OCI-LY7 (cell line): ENCODE measurements at regions not wholly inside any gene's neighbourhood (a gene's known extent, or its start where the extent isn't known, plus 50 kb on each side); places are given as distances from the start of the nearest gene placed in this dataset.

Experiments used
- BruUV-seq: library from RNA; stranded (reverse); fragments of 400-500 nt; replicated peaks from 2 replicates; lab custom pipeline; 2021; lab: Mats Ljungman, UMichigan
- CTCF ChIA-PET: fragments of 300-600 bp; sonication (Branson Sonifier 250); formaldehyde crosslinking; loops from one replicate; lab custom pipeline; 2022; ENCODE audit warnings: antibody characterized with exemption; ENCODE audit not compliant: unreplicated experiment; lab: Charles Lee
- POLR2A ChIA-PET: fragments of 300-600 bp; sonication (Branson Sonifier 250); formaldehyde crosslinking; loops from one replicate; lab custom pipeline; 2022; ENCODE audit warnings: antibody characterized with exemption; lab: Charles Lee
- DNase-seq: peaks from one replicate; pipeline ENCODE4 v3.0.0-alpha.2; 2015; ENCODE audit warnings: low spot score
- H2AFZ ChIP-seq: fragments of 200-600 bp; sonication (generic), shearing (Covaris generic); 2 replicates; pipeline ENCODE4 v1.6.1; 2014; ENCODE audit warnings: mild to moderate bottlenecking, antibody characterized with exemption, low read length, moderate library complexity
- H3K27ac ChIP-seq: fragments of 200-600 bp; sonication (generic); 2 replicates; pipeline ENCODE4 v1.5.1; 2014; ENCODE audit warnings: mixed run types, low read depth, mild to moderate bottlenecking, moderate library complexity, low read length, inconsistent platforms; ENCODE audit not compliant: poor library complexity, severe bottlenecking
- H3K36me3 ChIP-seq: fragments of 200-600 bp; sonication (generic); 2 replicates; pipeline ENCODE4 v1.6.1; 2014; ENCODE audit warnings: mild to moderate bottlenecking, antibody characterized with exemption, low read length, moderate library complexity, mixed read lengths; ENCODE audit not compliant: insufficient read depth
- H3K4me1 ChIP-seq: fragments of 200-600 bp; sonication (generic); 2 replicates; pipeline ENCODE4 v1.5.1; 2014; ENCODE audit warnings: mild to moderate bottlenecking, low read length; ENCODE audit not compliant: insufficient read depth, poor library complexity, severe bottlenecking
- H3K4me2 ChIP-seq: fragments of 200-600 bp; sonication (generic); 2 replicates; pipeline ENCODE4 v1.6.1; 2014; ENCODE audit warnings: mild to moderate bottlenecking, low read length
- H3K4me3 ChIP-seq: fragments of 200-600 bp; sonication (generic); 2 replicates; pipeline ENCODE4 v1.5.1; 2014; ENCODE audit warnings: mild to moderate bottlenecking, low read depth, low read length; ENCODE audit not compliant: poor library complexity, severe bottlenecking
- H3K79me2 ChIP-seq: fragments of 200-600 bp; sonication (generic); 2 replicates; pipeline ENCODE4 v1.6.1; 2016; ENCODE audit warnings: low read depth, mild to moderate bottlenecking, low read length, moderate library complexity, mixed read lengths; ENCODE audit not compliant: insufficient read depth
- H3K9me2 ChIP-seq: fragments of 200-600 bp; sonication (generic); 2 replicates; pipeline ENCODE4 v1.6.1; 2016; ENCODE audit warnings: mild to moderate bottlenecking, low read length, mixed read lengths; ENCODE audit not compliant: insufficient read depth
- H3K9me3 ChIP-seq: fragments of 200-600 bp; sonication (generic); 2 replicates; pipeline ENCODE4 v1.6.1; 2014; ENCODE audit warnings: mild to moderate bottlenecking, mixed run types, low read length, mixed read lengths
- H4K20me1 ChIP-seq: fragments of 200-600 bp; sonication (generic); 2 replicates; pipeline ENCODE4 v1.6.1; 2014; ENCODE audit warnings: mild to moderate bottlenecking, antibody characterized with exemption, low read length, moderate library complexity, mixed read lengths; ENCODE audit not compliant: insufficient read depth
- EZH2phosphoT487 ChIP-seq: fragments of 200-600 bp; sonication (generic); IDR thresholded peaks from 2 replicates; pipeline ENCODE4 v1.6.1; 2018; ENCODE audit warnings: low read depth, borderline replicate concordance, mild to moderate bottlenecking, mixed run types, antibody characterized with exemption, low read length, moderate library complexity, mixed read lengths
- intact Hi-C: fragments of 100-400 bp; cut with micrococcal nuclease; formaldehyde crosslinking; loops from one replicate; pipeline ENCODE4 v1.10.0; 2022; ENCODE audit not compliant: unreplicated experiment
- TF ChIP-seq, protein P1 (sequence below): fragments of 200-600 bp; sonication (generic); conservative IDR thresholded peaks from 2 replicates; pipeline ENCODE4 v1.5.1; 2014; ENCODE audit warnings: mild to moderate bottlenecking, antibody characterized with exemption, low read length, moderate library complexity, mixed read lengths

DNA sequence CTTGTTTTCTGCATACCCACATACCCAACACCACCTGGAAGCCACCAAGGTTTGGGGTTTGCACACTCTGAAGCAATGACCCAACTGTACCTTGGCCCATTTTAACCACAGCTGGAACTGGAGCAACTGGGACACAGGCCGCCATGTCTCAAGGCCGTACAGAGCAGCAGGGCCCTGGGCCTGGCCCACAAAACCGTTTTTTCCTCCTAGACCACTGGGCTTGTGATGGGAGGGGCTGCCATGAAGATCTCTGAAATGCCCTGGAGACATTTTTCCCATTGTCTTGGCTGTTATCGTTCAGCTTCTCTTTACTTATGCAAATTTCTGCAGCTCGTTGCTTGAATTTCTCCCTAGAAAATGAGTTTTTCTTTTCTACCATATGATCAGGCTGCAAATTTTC is 96.7 kb upstream of the PLEKHA5 start:
- intact Hi-C loops, result no loop called here
- Histone ChIP-seq H2AFZ (no peak overlapping the region), H3K9me2 (no peaks in the 10 kb centered on the region), H3K4me2 (no peak overlapping the region), H3K79me2 (no peaks in the 10 kb centered on the region), H4K20me1 (no peaks in the 10 kb centered on the region), H3K4me1 (no peaks in the 10 kb centered on the region), H3K36me3 (no peaks in the 10 kb centered on the region), H3K27ac (no peak overlapping the region), H3K9me3 (no peaks in the 10 kb centered on the region), H3K4me3 (no peak overlapping the region)
- no peak for TF ChIP-seq EZH2phosphoT487
- TF ChIP-seq, protein P1, sequence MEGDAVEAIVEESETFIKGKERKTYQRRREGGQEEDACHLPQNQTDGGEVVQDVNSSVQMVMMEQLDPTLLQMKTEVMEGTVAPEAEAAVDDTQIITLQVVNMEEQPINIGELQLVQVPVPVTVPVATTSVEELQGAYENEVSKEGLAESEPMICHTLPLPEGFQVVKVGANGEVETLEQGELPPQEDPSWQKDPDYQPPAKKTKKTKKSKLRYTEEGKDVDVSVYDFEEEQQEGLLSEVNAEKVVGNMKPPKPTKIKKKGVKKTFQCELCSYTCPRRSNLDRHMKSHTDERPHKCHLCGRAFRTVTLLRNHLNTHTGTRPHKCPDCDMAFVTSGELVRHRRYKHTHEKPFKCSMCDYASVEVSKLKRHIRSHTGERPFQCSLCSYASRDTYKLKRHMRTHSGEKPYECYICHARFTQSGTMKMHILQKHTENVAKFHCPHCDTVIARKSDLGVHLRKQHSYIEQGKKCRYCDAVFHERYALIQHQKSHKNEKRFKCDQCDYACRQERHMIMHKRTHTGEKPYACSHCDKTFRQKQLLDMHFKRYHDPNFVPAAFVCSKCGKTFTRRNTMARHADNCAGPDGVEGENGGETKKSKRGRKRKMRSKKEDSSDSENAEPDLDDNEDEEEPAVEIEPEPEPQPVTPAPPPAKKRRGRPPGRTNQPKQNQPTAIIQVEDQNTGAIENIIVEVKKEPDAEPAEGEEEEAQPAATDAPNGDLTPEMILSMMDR, result no peak
- no TSS peak for BruUV-seq
- ChIA-PET CTCF (no interaction called here), POLR2A (no interaction called here)
- no peak for DNase-seq

DNA sequence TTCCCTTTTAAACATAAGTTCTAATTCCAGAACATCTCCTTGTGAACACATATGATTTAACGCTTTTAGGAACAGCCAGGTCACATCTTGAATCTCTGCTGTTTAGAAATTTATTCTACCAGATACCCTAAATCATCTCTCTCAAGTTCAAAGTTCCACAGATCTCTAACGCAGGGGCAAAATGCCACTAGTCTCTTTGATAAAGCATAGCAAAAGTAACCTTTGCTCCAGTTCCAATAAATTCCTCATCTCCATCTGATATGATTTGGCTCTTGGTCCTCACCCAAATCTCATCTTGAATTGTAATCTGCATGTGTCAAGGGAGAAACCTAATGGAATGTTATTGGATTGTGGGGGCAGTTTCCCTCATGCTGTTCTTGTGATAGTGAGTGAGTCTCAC is 96.3 kb upstream of the PLEKHA5 start:
- no peak overlapping the region for H3K4me2 ChIP-seq
- no peak overlapping the region for H3K27ac ChIP-seq
- H3K4me1 ChIP-seq, result no peaks in the 10 kb centered on the region
- H3K79me2 ChIP-seq, result no peaks in the 10 kb centered on the region
- H2AFZ ChIP-seq, result no peak overlapping the region
- BruUV-seq, result no TSS peak
- H3K4me3 ChIP-seq, result no peak overlapping the region
- no peaks in the 10 kb centered on the region for H3K36me3 ChIP-seq
- no peaks in the 10 kb centered on the region for H4K20me1 ChIP-seq
- CTCF ChIA-PET, result no interaction called here
- no peak for DNase-seq
- intact Hi-C loops, result no loop called here
- POLR2A ChIA-PET, result no interaction called here
- no peaks in the 10 kb centered on the region for H3K9me3 ChIP-seq
- H3K9me2 ChIP-seq, result no peaks in the 10 kb centered on the region
- TF ChIP-seq, protein P1, result no peak
- no peak for TF ChIP-seq EZH2phosphoT487

DNA sequence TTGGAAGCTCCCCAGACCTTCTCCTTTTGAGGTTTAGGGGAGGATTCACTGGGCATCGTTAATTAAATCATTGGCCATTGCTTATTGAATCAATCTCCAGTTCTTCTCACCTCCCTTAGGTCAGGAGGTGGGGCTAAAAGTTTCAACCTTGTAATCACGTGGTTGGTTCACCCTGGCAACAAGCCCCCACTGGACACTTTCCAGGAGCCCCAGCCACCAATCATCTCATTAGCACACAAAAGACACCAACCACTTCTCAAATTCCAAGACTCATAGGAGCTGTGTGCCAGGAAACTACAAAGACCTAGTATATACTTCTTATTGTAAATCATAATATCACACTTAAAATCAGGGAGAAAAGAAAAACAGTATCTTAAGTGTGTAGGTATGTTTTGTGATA is 94.6 kb upstream of the PLEKHA5 start:
- intact Hi-C loops, result no loop called here
- H3K4me1 ChIP-seq, result no peaks in the 10 kb centered on the region
- DNase-seq, result no peak
- ChIA-PET CTCF (no interaction called here), POLR2A (no interaction called here)
- H3K9me3 ChIP-seq, result no peaks in the 10 kb centered on the region
- BruUV-seq, result no TSS peak
- no peaks in the 10 kb centered on the region for H3K9me2 ChIP-seq
- no peaks in the 10 kb centered on the region for H4K20me1 ChIP-seq
- no peak overlapping the region for H3K4me3 ChIP-seq
- no peaks in the 10 kb centered on the region for H3K36me3 ChIP-seq
- no peak overlapping the region for H3K27ac ChIP-seq
- H3K4me2 ChIP-seq, result no peak overlapping the region
- no peak overlapping the region for H2AFZ ChIP-seq
- TF ChIP-seq, protein P1, result no peak
- TF ChIP-seq EZH2phosphoT487, result no peak
- no peaks in the 10 kb centered on the region for H3K79me2 ChIP-seq
